Esophagus squamous epithelium (tissue), 4 donors: ENCODE measurements at regions not wholly inside any gene's neighbourhood (a gene's known extent, or its start where the extent isn't known, plus 50 kb on each side); places are given as distances from the start of the nearest gene placed in this dataset.

Experiments used
- CTCF ChIP-seq, 6 experiments: fragments of 450-650 bp in 4 of 6; fragments of 200-600 bp in 2 of 6; sonication (generic) in 2 of 6; IDR thresholded peaks; one replicate each; pipeline ENCODE4 v1.5.1; 2016 to 2019; ENCODE audit warnings: antibody characterized with exemption in 6 of 6, mild to moderate bottlenecking in 4 of 6, moderate library complexity in 4 of 6
- POLR2A ChIP-seq, 4 donors: fragments of 450-650 bp; IDR thresholded peaks; one replicate each; pipeline ENCODE4 v1.6.1; 2017; ENCODE audit warnings: antibody characterized with exemption in 4 of 4, mild to moderate bottlenecking in 4 of 4, moderate library complexity in 3 of 4

GRCh38 chr7:110253093-110253492 is 837.8 kb upstream of the LRRN3 start:
- TF ChIP-seq CTCF (IDR thresholded peaks at IDR 0.05): no peak
- TF ChIP-seq POLR2A (IDR thresholded peaks at IDR 0.05): no peak
